ENCODE measurements at regions not wholly inside any gene's neighbourhood (a gene's known extent, or its start where the extent isn't known, plus 50 kb on each side); places are given as distances from the start of the nearest gene placed in this dataset.

- no peak for FAIRE-seq
These were observed 393.8 kb downstream of the ZNF385D start for GRCh38 chr3:21357241-21357640.

- FAIRE-seq = no peak
These were observed 394.6 kb downstream of the ZNF385D start for GRCh38 chr3:21356402-21356801.

GRCh38 chr3:21345382-21345976, 405.5 kb downstream of the ZNF385D start:
- no peak for FAIRE-seq

GRCh38 chr3:21331857-21332256, 419.2 kb downstream of the ZNF385D start:
- FAIRE-seq = no peak

GRCh38 chr3:21331321-21331720, 419.7 kb downstream of the ZNF385D start:
- no peak for FAIRE-seq

- peak; percentile 90 for FAIRE-seq
These were observed 420.7 kb downstream of the ZNF385D start for GRCh38 chr3:21330293-21330692.

GRCh38 chr3:21328711-21329390, 422.2 kb downstream of the ZNF385D start:
- FAIRE-seq = peak; percentile 55

- FAIRE-seq = no peak
These were observed 424.1 kb downstream of the ZNF385D start for GRCh38 chr3:21326704-21327475.

- no peak for FAIRE-seq
These were observed 436.3 kb downstream of the ZNF385D start for GRCh38 chr3:21314688-21315087.

- FAIRE-seq = no peak
These were observed 440.1 kb downstream of the ZNF385D start for GRCh38 chr3:21310891-21311290.

GRCh38 chr3:21310161-21310560, 440.8 kb downstream of the ZNF385D start:
- FAIRE-seq = no peak

GRCh38 chr3:21297304-21297703, 453.7 kb downstream of the ZNF385D start:
- no peak for FAIRE-seq

GRCh38 chr3:21294768-21295167, 456.2 kb downstream of the ZNF385D start:
- FAIRE-seq = no peak

GRCh38 chr3:21292971-21293370, 458.0 kb downstream of the ZNF385D start:
- no peak for FAIRE-seq

- peak; percentile 94 for FAIRE-seq
These were observed 460.5 kb downstream of the ZNF385D start for GRCh38 chr3:21290557-21290956.

- no peak for FAIRE-seq
These were observed 476.9 kb downstream of the ZNF385D start for GRCh38 chr3:21274079-21274571.

GRCh38 chr3:21273259-21274025, 477.6 kb downstream of the ZNF385D start:
- FAIRE-seq = no peak

- no peak for FAIRE-seq
These were observed 479.4 kb downstream of the ZNF385D start for GRCh38 chr3:21271606-21272016.

- FAIRE-seq = no peak
These were observed 481.1 kb downstream of the ZNF385D start for GRCh38 chr3:21269882-21270281.

GRCh38 chr3:21260507-21260906, 490.5 kb downstream of the ZNF385D start:
- no peak for FAIRE-seq

- no peak for FAIRE-seq
These were observed 491.1 kb downstream of the ZNF385D start for GRCh38 chr3:21259896-21260295.

GRCh38 chr3:21256932-21257331, 494.1 kb downstream of the ZNF385D start:
- no peak for FAIRE-seq

GRCh38 chr3:21238661-21239060, 512.3 kb downstream of the ZNF385D start:
- FAIRE-seq = no peak
